GM20000 (cell line): ENCODE measurements at regions not wholly inside any gene's neighbourhood (a gene's known extent, or its start where the extent isn't known, plus 50 kb on each side); places are given as distances from the start of the nearest gene placed in this dataset.
"Not testable (repeated sequence)": the region's sequence is repeated elsewhere in the genome, so short reads cannot be mapped to it uniquely, and the experiment has no call there.

ENCODE experiments used
- DNase-seq: peaks from one replicate; pipeline ENCODE4 v3.0.0; 2012; ENCODE audit warnings: low spot score
- TF ChIP-seq, protein P1 (sequence below): IDR thresholded peaks from 2 replicates; pipeline ENCODE4 v1.5.1; 2012; ENCODE audit warnings: mild to moderate bottlenecking, control low read depth; ENCODE audit errors: extremely low read depth, missing control alignments

DNA sequence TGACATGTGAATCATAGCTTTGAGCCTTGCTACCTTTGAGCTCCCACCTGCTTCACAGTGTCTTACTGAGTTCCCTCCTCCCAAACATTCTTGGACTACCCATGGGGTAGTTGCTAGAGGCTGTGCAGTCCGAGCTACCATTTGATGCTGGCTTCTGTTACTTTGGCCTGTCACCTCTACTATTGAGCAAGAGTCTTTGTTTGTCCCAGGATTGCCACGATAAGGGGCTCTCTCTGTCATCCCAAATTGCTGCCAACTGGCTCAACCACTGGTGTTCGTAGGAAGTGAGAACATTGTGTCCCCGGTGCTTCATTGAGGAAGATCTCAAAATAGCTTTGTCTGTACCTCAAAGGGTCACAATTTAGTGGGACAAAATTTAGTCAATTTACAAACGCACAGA is 59.1 kb upstream of the PAX8 start:
- TF ChIP-seq, protein P1, sequence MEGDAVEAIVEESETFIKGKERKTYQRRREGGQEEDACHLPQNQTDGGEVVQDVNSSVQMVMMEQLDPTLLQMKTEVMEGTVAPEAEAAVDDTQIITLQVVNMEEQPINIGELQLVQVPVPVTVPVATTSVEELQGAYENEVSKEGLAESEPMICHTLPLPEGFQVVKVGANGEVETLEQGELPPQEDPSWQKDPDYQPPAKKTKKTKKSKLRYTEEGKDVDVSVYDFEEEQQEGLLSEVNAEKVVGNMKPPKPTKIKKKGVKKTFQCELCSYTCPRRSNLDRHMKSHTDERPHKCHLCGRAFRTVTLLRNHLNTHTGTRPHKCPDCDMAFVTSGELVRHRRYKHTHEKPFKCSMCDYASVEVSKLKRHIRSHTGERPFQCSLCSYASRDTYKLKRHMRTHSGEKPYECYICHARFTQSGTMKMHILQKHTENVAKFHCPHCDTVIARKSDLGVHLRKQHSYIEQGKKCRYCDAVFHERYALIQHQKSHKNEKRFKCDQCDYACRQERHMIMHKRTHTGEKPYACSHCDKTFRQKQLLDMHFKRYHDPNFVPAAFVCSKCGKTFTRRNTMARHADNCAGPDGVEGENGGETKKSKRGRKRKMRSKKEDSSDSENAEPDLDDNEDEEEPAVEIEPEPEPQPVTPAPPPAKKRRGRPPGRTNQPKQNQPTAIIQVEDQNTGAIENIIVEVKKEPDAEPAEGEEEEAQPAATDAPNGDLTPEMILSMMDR = no peak
- DNase-seq = no peak

DNA sequence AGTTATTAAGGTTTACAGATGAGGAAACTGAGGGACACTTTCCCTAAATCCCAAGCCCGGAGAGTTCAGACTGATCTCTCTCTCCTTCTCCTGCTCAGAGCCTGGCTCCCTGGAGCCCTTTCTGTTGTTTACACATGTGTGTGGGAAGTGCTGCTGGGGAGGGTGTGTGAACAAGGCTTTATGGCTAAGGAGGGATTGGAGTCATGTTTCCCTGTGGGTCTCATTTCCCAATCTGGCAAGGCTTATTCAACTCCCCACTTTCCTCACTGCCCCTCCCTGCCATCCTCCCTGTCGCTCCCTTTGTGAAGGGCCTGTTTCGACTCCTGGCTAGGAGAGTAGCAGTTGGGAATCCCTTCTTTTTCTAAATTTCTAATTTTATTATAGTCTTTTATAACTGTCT is 57.3 kb upstream of the PAX8 start:
- not testable (repeated sequence) for DNase-seq

DNA sequence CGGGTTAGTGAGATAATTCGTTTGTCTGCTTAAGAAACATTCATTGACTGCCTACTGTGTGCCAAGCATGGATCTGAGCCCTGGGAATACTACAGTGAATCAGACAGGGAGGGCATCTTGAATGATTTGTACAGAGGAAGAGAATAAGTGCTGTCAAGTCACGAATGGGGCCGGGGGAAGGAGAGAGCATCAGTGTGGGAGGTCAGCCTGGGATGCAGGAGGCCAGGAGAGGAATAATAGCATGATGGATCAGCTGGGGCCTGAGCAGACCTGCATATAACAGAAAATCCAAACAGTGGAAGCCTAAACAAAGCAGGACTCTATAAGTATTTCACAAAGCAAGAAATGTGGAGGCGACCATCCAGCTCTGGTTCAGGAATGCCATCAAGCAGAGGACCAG is 55.4 kb upstream of the PAX8 start:
- no peak for DNase-seq

DNA sequence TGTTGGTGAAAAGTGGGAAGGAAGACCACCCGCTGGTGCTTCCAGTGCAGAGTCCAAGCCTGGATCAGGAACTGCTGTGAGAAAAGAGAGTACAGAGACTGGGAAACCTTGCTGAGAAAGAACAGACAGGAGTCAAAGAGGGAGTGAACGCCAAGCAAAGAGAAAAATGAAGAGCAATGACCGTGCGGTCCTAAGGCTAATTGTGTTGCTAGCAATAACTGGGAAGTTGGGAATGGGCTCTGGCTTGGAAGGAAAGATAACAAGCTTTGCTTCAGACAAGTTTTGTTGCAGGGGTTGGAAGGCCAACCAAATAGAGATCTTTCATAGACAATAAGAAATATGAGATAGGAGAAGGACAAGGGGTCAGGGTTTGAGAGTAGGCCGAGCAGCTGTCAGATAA is 55.0 kb upstream of the PAX8 start:
- not testable (repeated sequence) for DNase-seq

More for the DNA sequence above, 55.4 kb upstream of the PAX8 start:
- TF ChIP-seq, protein P1 = no peak

DNA sequence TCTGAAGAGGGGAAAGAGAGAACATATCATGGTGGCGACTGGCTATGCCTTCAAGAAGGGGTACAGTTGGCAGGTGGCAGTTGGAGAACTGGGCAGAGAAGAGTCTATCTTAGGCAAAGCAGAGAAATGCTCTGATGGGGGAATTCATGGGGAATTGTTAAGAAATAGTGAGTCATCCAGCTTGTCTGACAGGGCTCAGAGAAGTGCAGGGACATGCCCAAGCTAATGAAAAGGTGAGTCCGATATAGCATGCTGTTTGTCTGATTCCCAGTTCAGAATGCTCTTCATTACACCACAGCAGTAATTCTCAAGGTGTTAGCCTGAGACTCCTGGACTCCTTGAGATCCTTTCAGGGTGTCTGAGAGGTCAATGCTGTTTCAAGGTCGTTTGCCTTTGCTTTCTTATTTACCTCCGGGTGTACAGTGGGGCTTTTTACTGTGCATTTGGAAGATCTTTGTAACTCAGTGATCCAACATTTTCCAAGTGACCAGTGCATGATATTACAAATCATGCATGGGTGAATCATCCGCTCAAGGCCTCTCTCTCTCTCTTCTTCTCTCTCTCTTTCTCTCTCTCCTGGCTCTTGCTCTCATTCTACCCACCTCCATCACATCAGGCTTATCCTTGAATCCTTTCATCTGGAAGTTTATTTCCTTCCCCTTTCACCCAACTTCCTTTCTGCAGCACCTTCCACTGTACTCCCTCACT is 51.5 kb upstream of the PAX8 start:
- DNase-seq = not testable (repeated sequence)

DNA sequence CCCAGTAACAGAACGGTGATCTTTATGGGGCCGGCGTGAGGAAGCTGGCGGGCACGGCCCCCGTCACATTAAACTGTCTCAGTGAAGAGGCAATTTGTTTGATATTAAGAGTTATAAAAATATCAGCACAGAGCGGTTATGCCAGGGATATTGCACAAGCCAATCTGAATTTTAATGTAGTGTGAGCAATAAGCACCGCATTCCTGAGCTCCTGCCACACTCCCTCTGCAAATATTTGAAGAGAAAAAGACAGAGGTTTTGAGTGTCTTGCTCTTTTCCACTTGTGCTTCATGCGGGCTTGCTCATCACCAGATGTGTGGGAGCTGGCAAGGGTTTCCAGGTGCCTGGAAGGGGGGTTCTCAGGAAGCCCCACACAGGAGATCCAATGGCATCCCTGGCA is 50.3 kb upstream of the PAX8 start:
- not testable (repeated sequence) for DNase-seq

DNA sequence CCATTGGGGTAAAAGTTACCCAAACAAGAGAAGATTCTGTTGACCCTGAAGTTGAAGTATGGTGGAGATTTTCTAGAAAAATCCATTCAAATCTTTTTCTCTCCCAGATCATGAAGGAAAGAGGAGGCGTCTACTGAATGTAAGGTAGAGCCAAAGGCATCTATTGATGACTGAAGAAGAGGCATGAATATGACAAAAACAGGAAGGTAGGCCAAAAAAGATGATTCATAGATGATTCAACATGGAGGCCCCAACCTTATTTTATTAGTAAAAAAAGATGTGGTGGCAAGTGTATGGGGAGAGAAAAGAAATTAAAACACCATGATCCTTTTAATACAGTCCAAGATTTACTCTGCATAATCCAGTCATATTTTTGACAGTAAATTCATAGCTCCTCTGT is 49.9 kb upstream of the PAX8 start:
- DNase-seq = not testable (repeated sequence)
